GM10266 (cell line): ENCODE measurements at regions not wholly inside any gene's neighbourhood (a gene's known extent, or its start where the extent isn't known, plus 50 kb on each side); places are given as distances from the start of the nearest gene placed in this dataset.

Source experiments
- DNase-seq: peaks from one replicate; pipeline ENCODE4 v3.0.0; 2012; ENCODE audit errors: extremely low spot score
- TF ChIP-seq, protein P1 (sequence below): IDR thresholded peaks from 2 replicates; pipeline ENCODE4 v1.5.1; 2012; ENCODE audit warnings: mild to moderate bottlenecking, low read depth; ENCODE audit not compliant: control insufficient read depth, insufficient read depth; ENCODE audit errors: missing control alignments

DNA sequence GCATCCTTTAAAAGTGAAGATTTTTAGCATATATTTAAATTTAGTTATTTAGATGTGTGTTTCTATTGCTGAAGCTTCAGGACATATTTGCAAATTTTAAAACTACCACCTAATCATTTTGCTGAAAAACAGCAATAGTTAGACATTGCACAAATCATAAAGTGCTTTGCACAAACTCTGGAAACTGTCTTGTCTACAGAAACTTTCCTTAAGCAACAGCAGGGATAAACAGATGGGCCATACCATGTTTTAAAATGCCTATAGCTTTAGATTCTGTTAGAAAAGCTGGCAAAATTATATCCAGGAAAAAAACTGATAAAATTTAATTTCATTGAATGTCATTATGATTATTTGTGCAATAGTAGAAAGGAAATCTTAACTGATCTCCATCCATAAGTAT, 1313.9 kb upstream of the ACVR2A start:
- DNase-seq = no peak
- TF ChIP-seq, protein P1, sequence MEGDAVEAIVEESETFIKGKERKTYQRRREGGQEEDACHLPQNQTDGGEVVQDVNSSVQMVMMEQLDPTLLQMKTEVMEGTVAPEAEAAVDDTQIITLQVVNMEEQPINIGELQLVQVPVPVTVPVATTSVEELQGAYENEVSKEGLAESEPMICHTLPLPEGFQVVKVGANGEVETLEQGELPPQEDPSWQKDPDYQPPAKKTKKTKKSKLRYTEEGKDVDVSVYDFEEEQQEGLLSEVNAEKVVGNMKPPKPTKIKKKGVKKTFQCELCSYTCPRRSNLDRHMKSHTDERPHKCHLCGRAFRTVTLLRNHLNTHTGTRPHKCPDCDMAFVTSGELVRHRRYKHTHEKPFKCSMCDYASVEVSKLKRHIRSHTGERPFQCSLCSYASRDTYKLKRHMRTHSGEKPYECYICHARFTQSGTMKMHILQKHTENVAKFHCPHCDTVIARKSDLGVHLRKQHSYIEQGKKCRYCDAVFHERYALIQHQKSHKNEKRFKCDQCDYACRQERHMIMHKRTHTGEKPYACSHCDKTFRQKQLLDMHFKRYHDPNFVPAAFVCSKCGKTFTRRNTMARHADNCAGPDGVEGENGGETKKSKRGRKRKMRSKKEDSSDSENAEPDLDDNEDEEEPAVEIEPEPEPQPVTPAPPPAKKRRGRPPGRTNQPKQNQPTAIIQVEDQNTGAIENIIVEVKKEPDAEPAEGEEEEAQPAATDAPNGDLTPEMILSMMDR = no peak

DNA sequence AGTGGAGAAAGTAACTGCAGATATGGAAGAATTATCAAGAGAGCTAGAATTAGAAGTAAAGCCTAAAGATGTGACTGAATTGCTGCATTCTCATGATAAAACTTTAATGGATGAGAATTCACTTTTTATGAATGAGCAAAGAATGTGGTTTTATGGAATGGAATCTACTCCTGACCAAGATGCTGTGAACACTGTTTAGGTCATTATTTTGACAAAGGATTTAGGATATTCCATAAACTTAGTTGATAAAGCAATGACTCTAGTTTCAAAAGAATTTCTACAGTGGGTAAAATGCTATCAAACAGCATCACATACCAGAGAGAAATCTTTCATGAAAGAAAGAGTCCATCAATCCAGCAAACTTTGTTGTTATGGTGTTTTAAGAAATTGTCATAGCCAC, 1317.7 kb upstream of the ACVR2A start:
- TF ChIP-seq, protein P1 = no peak
- DNase-seq = no peak

DNA sequence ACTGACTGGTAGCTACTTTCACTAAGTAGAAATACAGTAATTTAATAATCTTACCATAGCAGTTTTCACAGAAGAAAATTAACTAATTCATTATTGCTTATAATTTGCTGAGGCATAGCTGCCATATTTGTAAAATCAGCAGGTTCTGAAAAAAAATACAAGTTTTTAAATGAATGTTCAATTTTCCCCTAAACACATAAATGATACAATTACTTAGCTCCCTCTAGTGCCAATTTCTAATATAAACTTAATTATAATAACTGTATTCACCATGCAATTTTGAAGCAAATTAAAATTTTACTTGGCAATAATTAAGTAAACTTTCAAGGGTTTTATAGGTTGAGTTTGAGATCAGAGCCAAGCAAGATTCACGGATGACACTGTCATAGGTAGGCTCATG, 1321.6 kb upstream of the ACVR2A start:
- TF ChIP-seq, protein P1 = peak; percentile 2
- DNase-seq = no peak

DNA sequence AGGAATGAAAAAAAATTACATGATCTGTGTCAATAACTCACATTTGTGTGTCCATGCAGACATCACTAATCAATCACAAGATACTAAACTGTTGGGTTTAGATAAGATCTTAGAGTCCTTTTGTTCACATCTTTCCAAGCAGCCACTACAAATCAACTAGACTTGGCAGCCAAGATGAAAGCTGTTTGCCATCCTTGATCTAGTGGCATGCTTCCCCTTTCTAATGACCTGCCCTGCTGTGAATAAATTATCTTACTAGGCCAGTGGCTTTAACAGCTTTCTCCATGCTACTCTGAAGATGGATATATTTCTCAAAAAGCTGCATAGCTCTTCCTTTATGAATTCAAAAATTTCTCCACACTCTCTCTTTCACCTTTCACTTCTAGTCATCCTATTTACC, 1338.0 kb upstream of the ACVR2A start:
- no peak for DNase-seq
- TF ChIP-seq, protein P1 = no peak

DNA sequence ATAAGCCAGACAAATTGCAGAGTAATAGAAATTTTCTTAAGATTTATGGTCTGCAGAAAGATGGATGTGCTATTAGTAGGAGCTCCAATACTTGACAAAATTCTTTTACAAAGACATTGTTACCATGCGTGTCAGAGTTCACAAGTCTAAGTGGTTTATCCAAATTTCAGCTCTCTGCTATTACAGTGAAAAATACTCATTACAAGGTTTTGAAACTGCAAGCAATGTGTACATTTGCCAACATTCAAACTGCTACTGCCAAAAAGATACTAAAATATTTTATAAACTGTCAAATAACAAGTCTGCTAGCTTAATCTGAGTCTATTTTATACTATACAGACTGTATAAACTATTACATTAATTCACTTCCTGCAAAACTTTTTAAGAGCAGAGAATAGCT, 1341.5 kb upstream of the ACVR2A start:
- TF ChIP-seq, protein P1 = no peak
- no peak for DNase-seq

DNA sequence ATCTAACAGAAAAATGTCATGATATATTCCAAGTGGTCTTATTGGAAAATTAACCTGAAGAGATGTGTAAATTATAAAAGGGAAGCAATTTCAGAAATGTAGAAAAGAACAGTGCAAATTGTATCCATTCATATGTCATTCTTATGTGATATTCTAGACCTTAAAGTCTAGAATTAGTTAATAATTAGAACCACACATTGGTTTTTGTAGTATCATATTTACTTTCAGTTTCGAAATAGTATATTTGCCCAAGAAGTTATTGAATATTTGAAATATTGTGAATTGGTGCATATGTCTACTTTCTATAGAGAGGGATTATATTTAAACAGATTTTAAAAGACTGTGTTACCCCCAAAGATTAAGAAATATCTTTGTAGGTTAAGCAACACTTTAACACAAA, 1348.6 kb upstream of the ACVR2A start:
- no peak for DNase-seq
- TF ChIP-seq, protein P1 = no peak

DNA sequence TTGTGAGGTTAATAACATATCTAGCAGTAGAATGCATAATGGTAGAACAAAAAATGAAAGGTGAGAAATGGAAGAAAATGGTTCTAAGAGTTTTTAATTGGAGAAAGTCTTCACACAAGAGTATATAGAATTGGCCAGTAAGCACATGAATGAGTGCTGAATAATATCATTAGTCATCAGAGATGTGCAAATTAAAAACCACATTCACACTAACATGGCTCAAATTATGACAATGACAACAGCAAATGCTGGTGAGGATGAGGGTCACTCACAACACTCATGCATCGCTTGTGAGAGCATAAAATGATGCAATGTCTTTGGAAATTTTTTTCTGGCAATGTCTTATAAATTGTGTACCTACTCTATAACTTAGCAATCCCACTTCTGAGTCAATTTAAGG, 1355.4 kb upstream of the ACVR2A start:
- TF ChIP-seq, protein P1 = no peak
- DNase-seq = no peak
